ENCODE measurements at regions not wholly inside any gene's neighbourhood (a gene's known extent, or its start where the extent isn't known, plus 50 kb on each side); places are given as distances from the start of the nearest gene placed in this dataset.

GRCh38 chr9:126127591-126127990 lies 199.0 kb upstream of the MVB12B start:
- H3K27me3 Mint-ChIP-seq (ENCODE audit: low read depth, poor library complexity) = peaks cover 79% of the 10 kb centered on the region
- peaks cover 2% of the 10 kb centered on the region for H3K9me3 Mint-ChIP-seq
- H3K4me3 Mint-ChIP-seq = no peak overlapping the region
- H3K36me3 Mint-ChIP-seq (ENCODE audit: low read depth) = no peaks in the 10 kb centered on the region
- H3K27ac Mint-ChIP-seq = no peak overlapping the region
- DNase-seq = no peak
- H3K4me1 Mint-ChIP-seq = no peaks in the 10 kb centered on the region
- TF ChIP-seq, protein P1, sequence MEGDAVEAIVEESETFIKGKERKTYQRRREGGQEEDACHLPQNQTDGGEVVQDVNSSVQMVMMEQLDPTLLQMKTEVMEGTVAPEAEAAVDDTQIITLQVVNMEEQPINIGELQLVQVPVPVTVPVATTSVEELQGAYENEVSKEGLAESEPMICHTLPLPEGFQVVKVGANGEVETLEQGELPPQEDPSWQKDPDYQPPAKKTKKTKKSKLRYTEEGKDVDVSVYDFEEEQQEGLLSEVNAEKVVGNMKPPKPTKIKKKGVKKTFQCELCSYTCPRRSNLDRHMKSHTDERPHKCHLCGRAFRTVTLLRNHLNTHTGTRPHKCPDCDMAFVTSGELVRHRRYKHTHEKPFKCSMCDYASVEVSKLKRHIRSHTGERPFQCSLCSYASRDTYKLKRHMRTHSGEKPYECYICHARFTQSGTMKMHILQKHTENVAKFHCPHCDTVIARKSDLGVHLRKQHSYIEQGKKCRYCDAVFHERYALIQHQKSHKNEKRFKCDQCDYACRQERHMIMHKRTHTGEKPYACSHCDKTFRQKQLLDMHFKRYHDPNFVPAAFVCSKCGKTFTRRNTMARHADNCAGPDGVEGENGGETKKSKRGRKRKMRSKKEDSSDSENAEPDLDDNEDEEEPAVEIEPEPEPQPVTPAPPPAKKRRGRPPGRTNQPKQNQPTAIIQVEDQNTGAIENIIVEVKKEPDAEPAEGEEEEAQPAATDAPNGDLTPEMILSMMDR (IDR thresholded peaks at IDR 0.05) = no peak

DNA sequence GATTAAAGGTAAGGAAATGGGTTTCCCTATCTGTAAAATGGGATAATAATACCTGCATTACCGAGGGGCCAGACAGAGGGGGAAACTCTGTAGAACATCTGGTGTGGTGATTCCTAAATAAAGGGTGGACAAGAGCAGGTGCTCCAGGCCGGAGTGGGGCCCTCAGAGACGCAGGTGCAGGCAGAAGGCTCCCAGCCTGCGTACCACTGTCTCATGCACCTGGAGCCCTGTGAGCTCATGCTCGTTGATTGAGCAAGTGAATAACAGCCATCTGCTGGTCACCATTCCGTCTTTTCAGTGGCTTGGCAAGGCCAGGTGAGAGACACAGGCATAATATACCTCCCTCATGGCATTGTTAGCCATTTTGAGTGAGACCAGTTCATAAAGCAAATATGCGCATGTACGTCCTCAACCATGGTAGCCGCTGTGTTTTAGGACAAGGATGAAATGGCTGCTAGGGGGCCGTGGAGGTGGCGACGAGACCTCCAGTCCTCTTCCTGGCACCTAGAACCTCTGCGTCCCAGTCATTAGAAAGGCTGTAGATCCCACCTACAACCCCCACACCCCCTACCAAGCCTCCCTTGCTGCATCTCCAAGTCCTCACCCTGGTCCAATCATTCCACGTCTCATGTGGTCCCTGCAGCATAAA lies 198.0 kb upstream of the MVB12B start:
- Mint-ChIP-seq H3K9me3 (peaks cover 10% of the 10 kb centered on the region), H3K27ac (no peak overlapping the region), H3K27me3 (ENCODE audit: low read depth, poor library complexity) (peaks cover 77% of the 10 kb centered on the region), H3K36me3 (ENCODE audit: low read depth) (no peaks in the 10 kb centered on the region), H3K4me3 (no peak overlapping the region), H3K4me1 (no peaks in the 10 kb centered on the region)
- TF ChIP-seq, protein P1 (IDR thresholded peaks at IDR 0.05) = no peak
- DNase-seq = no peak

DNA sequence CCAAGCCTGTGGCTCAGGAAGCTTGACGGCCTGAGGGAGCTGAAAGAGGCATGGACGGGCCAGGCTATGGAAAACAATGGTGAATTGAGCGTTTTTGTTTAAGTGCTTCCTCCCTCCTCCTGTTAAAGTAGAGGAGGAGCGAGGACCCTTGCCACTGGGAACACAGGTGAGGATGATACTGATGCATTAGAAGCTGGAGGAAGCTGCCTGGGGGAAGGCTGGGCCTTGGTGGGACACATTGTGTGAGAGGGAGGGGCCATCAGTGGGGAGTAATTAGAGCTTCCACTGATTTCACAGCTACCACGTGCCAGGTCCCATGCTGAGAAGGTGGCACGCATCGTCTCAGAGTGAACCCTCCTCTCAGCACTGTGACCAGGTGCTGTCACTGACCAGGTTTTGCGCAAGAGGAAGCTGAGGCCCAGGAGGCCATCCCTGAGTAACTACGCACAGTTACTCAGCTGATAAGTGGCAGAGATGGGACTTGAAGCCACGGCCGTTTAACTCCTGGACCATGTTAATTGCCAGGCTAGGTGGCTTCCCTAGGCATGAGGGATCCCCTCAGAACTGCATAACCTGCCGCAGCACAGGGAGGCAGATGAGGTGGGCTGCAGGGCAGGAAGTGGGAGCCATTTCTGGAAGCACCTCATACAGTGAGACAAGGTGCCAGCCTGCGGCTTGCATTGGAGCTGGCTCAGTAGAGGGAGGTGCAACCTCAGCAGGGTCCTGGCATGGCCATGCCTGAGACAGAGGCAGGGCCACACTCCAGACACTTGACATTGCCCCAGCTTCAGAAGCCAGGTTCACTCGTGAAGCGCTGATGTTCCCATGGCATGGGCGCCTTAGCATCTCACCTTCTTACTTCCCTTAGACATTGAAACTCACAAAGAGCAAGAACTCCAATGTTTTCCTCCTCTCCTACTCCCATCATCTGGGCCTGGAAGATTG lies 195.3 kb upstream of the MVB12B start:
- Mint-ChIP-seq H3K36me3 (ENCODE audit: low read depth) (no peaks in the 10 kb centered on the region), H3K4me3 (no peak overlapping the region), H3K9me3 (peaks cover 10% of the 10 kb centered on the region), H3K27me3 (ENCODE audit: low read depth, poor library complexity) (peaks cover 63% of the 10 kb centered on the region), H3K27ac (no peak overlapping the region), H3K4me1 (no peaks in the 10 kb centered on the region)
- DNase-seq = no peak
- TF ChIP-seq, protein P1 (IDR thresholded peaks at IDR 0.05) = no peak

DNA sequence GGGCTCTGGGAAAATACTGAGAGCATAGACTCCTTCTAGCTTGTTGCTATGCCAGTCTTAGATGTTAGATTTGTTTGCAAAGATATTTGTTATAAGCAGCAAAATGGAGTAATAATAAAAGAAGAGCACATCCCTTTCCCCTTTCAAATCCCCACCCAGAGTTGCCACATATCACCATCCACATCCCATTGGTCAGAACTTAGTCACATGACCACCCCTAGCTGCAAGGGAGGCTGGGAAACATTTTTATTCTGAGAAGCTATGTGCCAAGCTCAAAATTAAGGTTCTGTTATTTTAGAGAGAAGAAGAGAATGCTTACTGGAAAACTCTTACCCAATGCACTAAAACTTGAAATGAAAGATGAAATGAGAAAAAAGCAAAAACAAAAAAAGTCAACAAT lies 193.9 kb upstream of the MVB12B start:
- H3K4me1 Mint-ChIP-seq = no peaks in the 10 kb centered on the region
- peaks cover 18% of the 10 kb centered on the region for H3K9me3 Mint-ChIP-seq
- no peaks in the 10 kb centered on the region for H3K36me3 Mint-ChIP-seq (ENCODE audit: low read depth)
- no peak overlapping the region for H3K27ac Mint-ChIP-seq
- no peak overlapping the region for H3K4me3 Mint-ChIP-seq
- TF ChIP-seq, protein P1 (IDR thresholded peaks at IDR 0.05) = no peak
- DNase-seq = no peak
- peaks cover 56% of the 10 kb centered on the region for H3K27me3 Mint-ChIP-seq (ENCODE audit: low read depth, poor library complexity)

DNA sequence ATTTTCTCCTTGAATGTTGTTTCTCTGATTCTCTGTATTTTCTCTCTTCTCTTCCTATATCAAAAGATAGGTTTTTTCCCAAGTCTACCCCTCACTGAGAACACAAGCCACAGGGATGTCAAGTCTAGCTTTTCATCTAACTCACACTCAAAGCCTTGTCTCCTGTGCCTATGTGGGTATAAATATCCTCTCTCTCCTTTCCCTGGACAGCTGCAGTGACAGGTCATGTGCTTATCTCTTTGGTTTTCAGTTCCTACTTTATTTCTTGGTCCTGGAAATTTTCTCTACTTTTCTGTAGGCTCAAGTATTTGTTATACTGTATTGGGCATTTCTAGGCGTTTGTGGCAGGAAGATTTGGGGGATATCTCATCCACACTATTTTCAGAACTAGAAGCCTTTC lies 182.4 kb upstream of the MVB12B start:
- H3K4me1 Mint-ChIP-seq = peaks cover 14% of the 10 kb centered on the region
- no peak for DNase-seq
- peaks cover 18% of the 10 kb centered on the region for H3K27me3 Mint-ChIP-seq (ENCODE audit: low read depth, poor library complexity)
- H3K4me3 Mint-ChIP-seq = no peak overlapping the region
- no peak overlapping the region for H3K27ac Mint-ChIP-seq
- H3K9me3 Mint-ChIP-seq = peaks cover 22% of the 10 kb centered on the region
- H3K36me3 Mint-ChIP-seq (ENCODE audit: low read depth) = no peaks in the 10 kb centered on the region
- TF ChIP-seq, protein P1 (IDR thresholded peaks at IDR 0.05) = no peak

All from nephron progenitor cell (in vitro differentiated cells).